Endodermal cell (in vitro differentiated cells): ENCODE measurements at regions not wholly inside any gene's neighbourhood (a gene's known extent, or its start where the extent isn't known, plus 50 kb on each side); places are given as distances from the start of the nearest gene placed in this dataset.
A peak's percentile ranks its signal among the peaks of the same experiment; 100 is the strongest.

Experiments used
- DNase-seq: peaks from one replicate; pipeline ENCODE4 v3.0.0-alpha.2; 2017
- H3K27ac ChIP-seq: 2 replicates; pipeline ENCODE4 v1.5.1; 2013; ENCODE audit warnings: mild to moderate bottlenecking, low read depth, low read length, moderate library complexity
- H3K27me3 ChIP-seq: 2 replicates; pipeline ENCODE4 v1.6.1; 2013; ENCODE audit warnings: mild to moderate bottlenecking, low read length, moderate library complexity; ENCODE audit not compliant: insufficient read depth, control insufficient read depth, poor library complexity, severe bottlenecking
- H3K36me3 ChIP-seq: 2 replicates; pipeline ENCODE4 v1.7.0; 2013; ENCODE audit warnings: mild to moderate bottlenecking, low read length, moderate library complexity; ENCODE audit not compliant: control insufficient read depth, insufficient read depth
- H3K4me1 ChIP-seq: one replicate; pipeline ENCODE4 v1.7.0; 2013; ENCODE audit warnings: low read length; ENCODE audit not compliant: control insufficient read depth, insufficient read depth
- H3K4me3 ChIP-seq: 2 replicates; pipeline ENCODE4 v1.5.1; 2013; ENCODE audit warnings: mild to moderate bottlenecking, low read length, moderate library complexity
- H3K9ac ChIP-seq: 2 replicates; pipeline ENCODE4 v1.6.1; 2013; ENCODE audit warnings: mild to moderate bottlenecking, low read length, moderate library complexity; ENCODE audit not compliant: poor library complexity, severe bottlenecking; ENCODE audit errors: extremely low read depth
- H3K9me3 ChIP-seq: 2 replicates; pipeline ENCODE4 v1.6.1; 2013; ENCODE audit warnings: mild to moderate bottlenecking, low read length, moderate library complexity; ENCODE audit not compliant: control insufficient read depth
- H3K27ac Mint-ChIP-seq: 2 replicates; pipeline ENCODE4 v1.8.0; 2020; ENCODE audit warnings: mixed read lengths
- H3K27me3 Mint-ChIP-seq: 2 replicates; pipeline ENCODE4 v1.8.0; 2021; ENCODE audit warnings: mild to moderate bottlenecking, mixed read lengths; ENCODE audit not compliant: insufficient read depth
- H3K36me3 Mint-ChIP-seq: 2 replicates; pipeline ENCODE4 v1.8.0; 2020; ENCODE audit warnings: low read depth, mixed read lengths
- H3K4me1 Mint-ChIP-seq: 2 replicates; pipeline ENCODE4 v1.8.0; 2020; ENCODE audit warnings: mixed read lengths
- H3K4me3 Mint-ChIP-seq: 2 replicates; pipeline ENCODE4 v1.8.0; 2020; ENCODE audit warnings: mild to moderate bottlenecking, moderate library complexity, mixed read lengths
- H3K9me3 Mint-ChIP-seq: 2 replicates; pipeline ENCODE4 v1.8.0; 2020; ENCODE audit warnings: mild to moderate bottlenecking, mixed read lengths
- WGBS, 2 experiments: methylation state at CpG; one replicate each; pipeline versions ENCODE4 v1.1.5 to v1.1.7; 2013; ENCODE audit warnings: missing lambda C conversion rate in 2 of 2, mixed read lengths in 1 of 2; ENCODE audit not compliant: insufficient coverage in 1 of 2, insufficient read length in 1 of 2; 5-methylcytosine and 5-hydroxymethylcytosine counted together
- TF ChIP-seq, protein P1 (sequence below): fragments of 200-600 bp; sonication (generic); conservative IDR thresholded peaks from 2 replicates; pipeline ENCODE4 v1.5.0; 2021; ENCODE audit warnings: antibody characterized with exemption, mild to moderate bottlenecking

DNA sequence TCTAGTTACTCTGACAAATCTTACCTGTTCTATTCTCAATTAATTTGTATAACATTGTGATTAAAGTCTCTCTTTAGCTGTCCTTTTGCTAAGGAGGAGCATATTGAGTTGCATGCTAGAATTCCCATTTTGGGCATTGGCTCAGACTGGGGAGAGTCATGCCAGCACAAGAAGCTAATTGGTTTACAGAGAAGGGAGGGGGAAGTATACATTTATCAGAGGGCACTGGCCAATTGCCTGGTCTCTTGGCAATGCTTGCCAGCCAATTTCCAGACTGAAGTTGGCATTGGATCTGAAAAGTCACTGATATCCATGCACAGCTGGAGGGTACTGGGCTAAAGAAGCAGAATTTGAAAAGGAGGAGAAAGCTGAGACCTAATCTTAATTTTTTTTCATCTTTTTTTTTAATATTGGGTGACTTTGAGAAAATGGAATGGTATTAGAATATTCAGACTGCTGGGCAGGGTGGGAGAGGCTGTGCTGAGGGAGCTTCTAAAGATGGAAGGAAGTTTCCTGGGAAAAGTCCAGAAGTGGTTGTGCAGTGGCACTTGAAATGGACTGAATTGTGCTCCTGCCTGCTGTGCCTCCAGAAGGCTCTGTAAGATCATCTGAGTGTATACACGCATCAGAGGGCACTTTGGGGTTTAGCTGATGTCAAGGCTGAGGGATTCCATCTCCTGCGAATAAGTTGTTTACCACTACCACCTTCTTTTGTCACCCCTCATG lies 365.2 kb upstream of the DPH6 start:
- Histone ChIP-seq H3K4me1 (no peaks in the 10 kb centered on the region), H3K27ac (no peak overlapping the region), H3K4me3 (no peak overlapping the region), H3K9me3 (no peaks in the 10 kb centered on the region), H3K27me3 (no peaks in the 10 kb centered on the region), H3K36me3 (no peaks in the 10 kb centered on the region), H3K9ac (no peak overlapping the region)
- no peak for DNase-seq
- Mint-ChIP-seq H3K4me1 (peaks cover 6% of the 10 kb centered on the region), H3K9me3 (no peaks in the 10 kb centered on the region), H3K36me3 (no peaks in the 10 kb centered on the region), H3K27ac (no peak overlapping the region), H3K27me3 (no peaks in the 10 kb centered on the region), H3K4me3 (no peak overlapping the region)
- TF ChIP-seq, protein P1, sequence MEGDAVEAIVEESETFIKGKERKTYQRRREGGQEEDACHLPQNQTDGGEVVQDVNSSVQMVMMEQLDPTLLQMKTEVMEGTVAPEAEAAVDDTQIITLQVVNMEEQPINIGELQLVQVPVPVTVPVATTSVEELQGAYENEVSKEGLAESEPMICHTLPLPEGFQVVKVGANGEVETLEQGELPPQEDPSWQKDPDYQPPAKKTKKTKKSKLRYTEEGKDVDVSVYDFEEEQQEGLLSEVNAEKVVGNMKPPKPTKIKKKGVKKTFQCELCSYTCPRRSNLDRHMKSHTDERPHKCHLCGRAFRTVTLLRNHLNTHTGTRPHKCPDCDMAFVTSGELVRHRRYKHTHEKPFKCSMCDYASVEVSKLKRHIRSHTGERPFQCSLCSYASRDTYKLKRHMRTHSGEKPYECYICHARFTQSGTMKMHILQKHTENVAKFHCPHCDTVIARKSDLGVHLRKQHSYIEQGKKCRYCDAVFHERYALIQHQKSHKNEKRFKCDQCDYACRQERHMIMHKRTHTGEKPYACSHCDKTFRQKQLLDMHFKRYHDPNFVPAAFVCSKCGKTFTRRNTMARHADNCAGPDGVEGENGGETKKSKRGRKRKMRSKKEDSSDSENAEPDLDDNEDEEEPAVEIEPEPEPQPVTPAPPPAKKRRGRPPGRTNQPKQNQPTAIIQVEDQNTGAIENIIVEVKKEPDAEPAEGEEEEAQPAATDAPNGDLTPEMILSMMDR = no peak
- 90 to 100% methylated on average over 1 to 2 of the region's 2 CpGs for WGBS, 2 experiments

DNA sequence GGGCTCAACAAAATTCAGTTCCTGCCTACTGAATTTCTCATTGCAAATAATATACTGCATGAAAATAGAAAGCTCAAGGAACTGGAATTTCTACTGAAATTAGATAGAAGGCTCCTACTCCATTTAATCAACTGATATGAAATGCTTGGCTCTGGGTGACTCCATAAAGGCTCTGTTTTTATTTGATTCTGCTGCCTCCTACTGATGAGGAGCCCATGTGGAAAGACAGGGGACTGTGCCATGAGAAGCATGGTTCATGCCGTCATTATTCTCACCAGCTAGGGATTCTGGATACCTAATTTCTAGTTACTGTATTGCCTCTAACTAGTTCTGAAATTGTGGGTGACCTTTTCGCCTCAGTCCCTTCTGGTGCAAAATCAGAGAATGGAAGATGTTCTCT lies 366.2 kb upstream of the DPH6 start:
- no peaks in the 10 kb centered on the region for H3K4me1 ChIP-seq
- 86 to 88% methylated on average over 2 of the region's 2 CpGs for WGBS, 2 experiments
- Mint-ChIP-seq H3K36me3 (no peaks in the 10 kb centered on the region), H3K4me1 (peaks cover 3% of the 10 kb centered on the region), H3K9me3 (no peaks in the 10 kb centered on the region), H3K4me3 (no peak overlapping the region), H3K27ac (no peak overlapping the region), H3K27me3 (no peaks in the 10 kb centered on the region)
- no peak for DNase-seq
- H3K27ac ChIP-seq = no peak overlapping the region
- no peaks in the 10 kb centered on the region for H3K36me3 ChIP-seq
- H3K9me3 ChIP-seq = no peaks in the 10 kb centered on the region
- H3K4me3 ChIP-seq = no peak overlapping the region
- TF ChIP-seq, protein P1 = peak; percentile 42
- H3K9ac ChIP-seq = no peak overlapping the region
- no peaks in the 10 kb centered on the region for H3K27me3 ChIP-seq

DNA sequence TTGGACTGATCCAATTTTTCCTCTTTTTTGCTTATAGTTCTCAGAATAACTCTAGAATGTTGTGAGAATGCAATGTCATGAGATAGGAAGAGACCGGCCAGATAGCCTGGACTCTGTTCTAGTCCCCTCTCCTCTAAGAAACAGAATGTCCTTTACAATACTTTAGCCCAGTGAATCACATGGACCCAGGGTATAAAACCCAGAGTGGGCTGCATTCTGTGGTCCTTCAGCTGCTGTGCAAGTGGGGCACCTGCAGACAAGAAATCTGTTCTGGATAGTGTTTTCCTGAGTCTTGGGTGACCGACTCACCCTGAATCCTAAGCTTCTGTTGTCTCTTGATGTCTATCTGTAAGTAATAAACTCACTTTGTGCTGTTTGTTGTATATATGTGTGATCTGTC lies 368.6 kb upstream of the DPH6 start:
- no peaks in the 10 kb centered on the region for H3K9me3 Mint-ChIP-seq
- WGBS, 2 experiments = 97 to 100% methylated on average over 1 to 2 of the region's 2 CpGs
- H3K27ac Mint-ChIP-seq = no peak overlapping the region
- no peak overlapping the region for H3K27ac ChIP-seq
- no peak overlapping the region for H3K9ac ChIP-seq
- no peaks in the 10 kb centered on the region for H3K9me3 ChIP-seq
- no peak overlapping the region for H3K4me3 ChIP-seq
- no peaks in the 10 kb centered on the region for H3K4me1 ChIP-seq
- no peaks in the 10 kb centered on the region for H3K27me3 ChIP-seq
- H3K27me3 Mint-ChIP-seq = no peaks in the 10 kb centered on the region
- H3K36me3 Mint-ChIP-seq = no peaks in the 10 kb centered on the region
- H3K4me1 Mint-ChIP-seq = no peaks in the 10 kb centered on the region
- H3K4me3 Mint-ChIP-seq = no peak overlapping the region
- no peaks in the 10 kb centered on the region for H3K36me3 ChIP-seq
- TF ChIP-seq, protein P1 = no peak
- DNase-seq = no peak
